Peyer's patch (tissue), 4 donors: ENCODE measurements at regions not wholly inside any gene's neighbourhood (a gene's known extent, or its start where the extent isn't known, plus 50 kb on each side); places are given as distances from the start of the nearest gene placed in this dataset.

Experiments
- CTCF ChIP-seq, 6 experiments: fragments of 450-650 bp in 4 of 6; fragments of 200-600 bp in 2 of 6; sonication (generic) in 1 of 6; IDR thresholded peaks; one replicate each; pipeline ENCODE4 v1.5.1; 2017 to 2019; ENCODE audit warnings: antibody characterized with exemption in 6 of 6, mild to moderate bottlenecking in 3 of 6, moderate library complexity in 1 of 6
- POLR2A ChIP-seq, 2 donors: fragments of 450-650 bp; IDR thresholded peaks; one replicate each; pipeline ENCODE4 v1.5.1; 2017; ENCODE audit warnings: antibody characterized with exemption in 2 of 2, mild to moderate bottlenecking in 2 of 2, moderate library complexity in 2 of 2

DNA sequence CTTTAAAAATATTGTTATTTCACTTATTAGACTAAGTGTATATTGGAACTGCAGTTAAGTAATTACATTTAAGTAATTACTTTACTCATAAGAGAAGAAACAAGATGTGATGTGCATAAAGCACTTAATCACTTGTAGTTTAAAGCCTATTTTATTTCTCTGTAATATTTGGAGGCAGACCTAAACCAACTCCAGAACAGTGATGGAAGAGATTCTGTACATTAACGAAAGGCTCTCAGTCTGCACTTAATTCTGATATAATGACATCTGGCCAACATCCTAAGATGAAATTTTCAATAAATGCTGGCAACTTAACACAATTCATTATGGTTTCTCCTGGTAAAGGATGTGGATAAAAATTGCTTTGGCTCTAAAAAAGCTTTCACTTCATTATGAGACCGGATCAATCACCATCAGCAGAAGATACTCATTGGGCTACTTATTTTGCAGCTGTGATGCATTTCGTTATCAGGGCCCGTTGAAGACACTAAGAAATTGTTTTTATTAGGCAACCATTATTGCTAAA, 342.6 kb downstream of the C4orf33 start:
- TF ChIP-seq CTCF (IDR thresholded peaks at IDR 0.05) (no peak), POLR2A (IDR thresholded peaks at IDR 0.05) (no peak)
